GM19043 (cell line): ENCODE measurements at regions not wholly inside any gene's neighbourhood (a gene's known extent, or its start where the extent isn't known, plus 50 kb on each side); places are given as distances from the start of the nearest gene placed in this dataset.

ENCODE experiments used
- ATAC-seq: cut with Tn5 transposase; IDR thresholded peaks from one replicate; pipeline ENCODE4 v1.9.1; 2021; ENCODE audit warnings: low read depth; ENCODE audit not compliant: unreplicated experiment

- no peak for ATAC-seq
Observed at GRCh38 chr4:18291981-18292380, 270.4 kb upstream of the LCORL start.

- ATAC-seq, result no peak
Observed at GRCh38 chr4:18291256-18291655, 269.7 kb upstream of the LCORL start.

- ATAC-seq, result no peak
Observed at GRCh38 chr4:18285357-18285756, 263.8 kb upstream of the LCORL start.

DNA sequence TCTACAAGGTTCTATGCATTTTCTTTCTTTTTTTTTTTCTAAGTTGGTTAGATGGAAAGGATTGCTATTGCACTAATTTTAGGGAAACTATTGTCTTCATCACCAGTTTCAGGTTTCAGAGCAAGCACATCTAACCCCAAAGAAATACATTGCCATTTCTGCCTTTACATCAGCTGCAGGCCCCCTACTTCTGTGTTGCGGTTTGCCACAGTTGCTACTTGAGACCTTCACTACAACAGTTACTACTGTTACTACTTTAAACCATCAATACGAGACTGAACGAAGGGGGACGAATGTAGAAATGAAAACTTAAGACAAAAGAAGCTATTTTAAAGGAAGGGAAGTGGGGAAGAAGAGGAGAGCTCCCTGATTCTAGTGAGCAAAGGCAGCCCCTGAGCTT, 256.7 kb upstream of the LCORL start:
- no peak for ATAC-seq

- no peak for ATAC-seq
Observed at GRCh38 chr4:18262832-18263231, 241.3 kb upstream of the LCORL start.

GRCh38 chr4:18252052-18252451, 230.5 kb upstream of the LCORL start:
- ATAC-seq, result no peak

DNA sequence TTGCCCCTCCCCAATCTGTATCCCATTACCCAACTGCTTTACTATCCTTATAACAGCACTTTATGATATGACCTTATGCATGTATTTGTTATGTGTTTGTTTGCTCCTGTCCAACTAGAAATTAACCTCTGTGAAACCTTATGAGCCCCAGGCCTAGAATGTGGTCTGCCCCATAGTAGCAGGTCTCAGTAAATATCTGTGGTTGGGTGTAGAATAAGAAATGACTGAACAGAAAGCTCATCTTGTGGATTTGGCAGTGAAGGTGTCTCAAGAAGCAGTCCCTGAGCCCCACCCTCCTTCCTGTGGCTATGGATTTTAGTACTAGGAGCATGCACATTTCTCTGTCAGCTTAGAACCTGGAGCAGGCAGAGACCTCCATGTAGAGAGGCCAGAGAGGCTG, 229.0 kb upstream of the LCORL start:
- no peak for ATAC-seq

GRCh38 chr4:18248611-18249010, 227.1 kb upstream of the LCORL start:
- no peak for ATAC-seq

DNA sequence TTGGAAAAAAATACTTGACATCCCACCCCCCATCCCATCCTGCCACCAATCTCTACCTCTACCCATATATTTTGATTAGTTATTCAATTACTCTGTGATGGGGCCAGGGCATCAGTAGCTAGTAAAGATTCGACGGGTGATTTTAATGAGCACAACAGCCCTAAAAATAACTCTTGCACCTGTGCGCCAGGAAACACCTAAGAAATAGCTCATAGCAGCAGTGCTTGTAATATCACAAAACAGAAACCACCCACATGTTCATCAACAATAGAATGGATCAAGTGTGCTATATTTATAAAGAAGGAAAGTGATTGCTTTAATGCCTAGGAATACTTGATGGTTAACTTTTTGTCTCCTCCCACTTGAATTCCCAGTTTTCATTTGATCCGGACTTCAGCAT, 225.6 kb upstream of the LCORL start:
- ATAC-seq, result no peak

DNA sequence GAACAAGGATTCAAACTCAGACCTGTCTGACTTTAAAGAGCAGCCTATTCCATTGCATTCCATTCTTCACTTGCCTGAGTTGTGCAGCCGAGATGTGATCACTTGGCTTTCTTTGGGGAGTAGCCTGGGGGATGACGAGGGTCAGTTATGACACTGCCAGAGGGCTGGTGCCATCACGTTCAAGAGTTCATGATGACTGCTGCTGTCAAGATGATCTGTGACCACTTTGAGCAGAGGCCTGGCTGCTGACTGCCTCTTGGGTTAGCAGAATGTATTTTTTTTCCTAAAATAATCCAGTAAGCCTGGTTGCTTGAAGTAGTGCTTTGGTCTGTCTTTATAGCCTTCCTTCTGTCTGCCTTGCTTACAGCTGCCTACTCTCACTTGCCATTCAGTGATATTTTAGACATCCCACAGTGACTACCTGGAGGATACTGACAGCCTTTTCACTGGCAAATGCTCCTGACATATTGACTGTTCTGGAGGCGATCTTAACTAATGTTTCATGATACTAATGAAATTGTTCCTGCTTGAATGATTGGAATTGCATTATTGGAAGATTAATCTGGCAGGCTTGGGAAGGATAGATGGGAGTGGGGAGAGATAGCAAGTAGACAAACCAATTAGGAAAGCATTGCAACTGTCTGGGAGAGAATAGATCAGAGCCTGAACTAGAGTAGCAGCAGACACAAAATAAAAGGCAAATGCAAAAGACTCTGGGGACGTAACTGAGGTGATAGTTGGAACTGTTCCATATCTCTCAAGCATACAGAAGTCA, 221.6 kb upstream of the LCORL start:
- no peak for ATAC-seq

DNA sequence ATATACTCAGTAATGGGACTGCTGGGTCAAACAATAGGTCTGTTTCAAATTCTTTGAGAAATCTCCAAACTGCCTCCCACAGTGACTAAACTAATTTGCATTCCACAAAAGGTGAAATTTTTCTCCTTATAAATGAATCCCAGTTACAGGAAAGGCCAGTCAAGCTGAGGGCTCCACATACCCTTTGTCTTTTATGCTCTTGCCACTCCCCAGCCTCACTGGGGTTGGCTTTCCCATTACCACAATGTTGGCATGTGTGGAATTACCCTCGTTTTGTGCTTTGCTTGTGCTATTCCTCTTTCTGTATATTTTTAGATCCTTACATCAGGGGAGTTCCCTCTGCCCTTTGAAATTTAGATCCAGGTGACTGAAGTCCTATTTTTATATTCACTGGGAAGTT, 220.2 kb upstream of the LCORL start:
- ATAC-seq, result no peak

GRCh38 chr4:18234108-18234507, 212.6 kb upstream of the LCORL start:
- ATAC-seq, result no peak

GRCh38 chr4:18231726-18232125, 210.2 kb upstream of the LCORL start:
- no peak for ATAC-seq

DNA sequence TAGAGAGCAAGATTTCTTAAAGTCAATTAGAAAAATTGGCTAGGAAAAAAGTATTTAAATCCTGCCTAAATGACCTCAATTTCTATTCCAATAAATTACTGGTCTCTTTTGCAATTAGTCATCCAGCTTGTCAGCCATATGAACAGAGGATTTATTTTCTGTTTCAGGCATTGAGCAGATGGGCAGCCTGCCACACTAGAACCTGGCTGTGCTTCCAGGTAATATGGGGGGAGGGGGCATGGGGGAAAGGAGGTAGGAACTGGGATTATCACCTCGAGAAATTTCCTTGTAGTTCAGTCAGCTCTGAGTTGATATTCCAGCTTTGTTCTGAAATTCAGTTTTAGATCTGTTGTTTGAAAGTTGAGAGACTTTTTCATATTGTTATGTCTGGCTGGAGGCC, 206.3 kb upstream of the LCORL start:
- ATAC-seq, result no peak

- no peak for ATAC-seq
Observed at GRCh38 chr4:18214411-18215055, 193.0 kb upstream of the LCORL start.

DNA sequence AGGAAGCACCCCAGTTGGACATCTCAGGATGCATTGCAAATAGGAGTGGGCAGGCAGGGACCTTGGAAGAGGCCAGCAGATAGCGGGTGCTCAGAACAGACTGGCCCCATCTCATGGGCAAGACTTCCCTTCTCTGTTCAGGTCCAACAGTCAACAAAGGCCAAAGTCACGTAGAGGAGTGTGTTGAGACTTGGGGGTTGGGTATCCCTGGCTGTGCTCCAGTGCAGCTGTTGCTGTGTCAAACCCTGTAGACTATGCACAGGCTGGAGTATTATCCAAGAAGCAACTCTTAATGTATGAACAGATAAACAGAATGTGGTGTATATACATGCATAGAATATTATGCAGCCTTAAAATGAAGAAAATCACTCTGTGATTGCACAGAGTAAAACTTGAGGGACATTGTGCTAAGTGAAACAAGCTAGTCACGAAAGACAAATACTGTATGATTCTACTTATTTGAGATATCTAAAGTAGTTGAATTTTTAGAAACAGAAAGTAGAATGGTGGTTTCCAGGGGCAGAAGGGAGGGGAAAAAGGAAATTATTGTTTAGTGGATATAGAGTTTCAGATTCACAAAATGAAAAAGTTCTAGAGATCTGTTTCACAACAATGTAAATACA, 192.1 kb upstream of the LCORL start:
- no peak for ATAC-seq

- ATAC-seq, result peak; percentile 73
Observed at GRCh38 chr4:18209448-18209847, 187.9 kb upstream of the LCORL start.

GRCh38 chr4:18203966-18204365, 182.4 kb upstream of the LCORL start:
- no peak for ATAC-seq

DNA sequence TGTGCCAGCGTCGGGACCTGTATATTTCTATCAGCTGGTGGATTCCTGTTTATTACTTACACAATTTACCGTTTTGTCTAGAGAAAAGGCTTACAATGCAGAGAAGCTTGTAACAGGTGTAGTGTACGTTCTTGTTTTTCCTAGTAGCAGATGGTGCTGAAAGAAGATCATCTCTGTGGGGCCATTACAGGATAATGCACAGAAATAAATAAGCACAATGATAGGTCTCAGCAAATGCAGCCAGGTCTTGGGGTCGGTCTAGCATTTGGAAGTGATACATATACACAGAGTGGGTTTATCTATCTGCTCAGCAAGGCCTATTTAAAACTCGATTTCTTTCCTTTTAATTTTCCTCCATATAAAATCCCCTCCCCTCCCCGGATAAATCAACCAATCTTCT, 180.9 kb upstream of the LCORL start:
- no peak for ATAC-seq

- ATAC-seq, result no peak
Observed at GRCh38 chr4:18201885-18202284, 180.3 kb upstream of the LCORL start.

DNA sequence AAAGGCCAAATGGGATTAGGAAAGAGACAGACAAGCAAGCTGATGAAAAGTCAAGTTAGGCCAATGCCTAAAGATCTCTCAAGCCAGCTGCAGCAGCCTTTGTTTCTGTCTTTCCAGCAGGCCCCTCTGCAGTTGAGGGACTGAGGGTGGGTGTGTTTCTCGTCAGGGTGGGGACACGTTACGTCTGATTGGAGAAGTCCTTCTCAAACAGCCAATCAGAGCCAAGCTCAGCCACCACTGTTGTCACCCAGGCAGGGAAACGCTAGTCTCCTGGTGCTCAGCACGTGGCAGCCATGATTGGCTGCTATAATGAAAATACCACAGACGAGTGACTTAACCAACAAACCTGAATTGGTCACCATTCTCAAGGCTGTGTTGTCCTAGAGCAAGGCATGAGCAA, 177.1 kb upstream of the LCORL start:
- no peak for ATAC-seq

DNA sequence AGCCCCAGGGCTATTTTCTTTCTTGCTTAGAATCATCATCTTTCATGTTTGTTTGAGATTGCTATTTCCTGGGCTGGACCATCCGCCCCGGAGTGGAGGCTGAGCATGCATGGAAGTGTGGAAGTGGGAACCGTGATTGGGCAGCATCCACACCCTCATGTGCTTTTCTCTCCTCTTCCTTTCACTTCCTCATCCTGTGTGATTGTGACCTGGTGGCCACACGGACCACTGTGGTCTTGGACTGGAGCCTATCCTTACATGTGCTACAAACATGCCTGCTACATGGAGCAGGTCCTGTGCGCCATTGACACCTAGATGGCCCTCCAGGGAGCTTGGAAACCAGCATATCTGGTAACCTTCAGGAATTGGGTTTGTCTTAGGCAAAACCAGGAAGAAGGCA, 175.9 kb upstream of the LCORL start:
- ATAC-seq, result no peak
